ENCODE measurements at regions not wholly inside any gene's neighbourhood (a gene's known extent, or its start where the extent isn't known, plus 50 kb on each side); places are given as distances from the start of the nearest gene placed in this dataset.
"Not testable (repeated sequence)": the region's sequence is repeated elsewhere in the genome, so short reads cannot be mapped to it uniquely, and the experiment has no call there.

GRCh38 chr2:38484957-38485356, 107.9 kb upstream of the ATL2 start:
- Histone ChIP-seq H3K4me3 (no peak overlapping the region), H3K27me3 (no peaks in the 10 kb centered on the region), H3K4me1 (peaks cover 0 to 7% (median 2%) of the 10 kb centered on the region in 4 donors), H3K27ac (no peak overlapping the region), H3K9me3 (peaks cover 0 to 11% (median 5%) of the 10 kb centered on the region in 3 donors), H3K36me3 (no peaks in the 10 kb centered on the region)
- no peak for TF ChIP-seq CTCF (IDR thresholded peaks at IDR 0.05)
- no peak for DNase-seq
- intact Hi-C loops (cut with DNase I; ENCODE audit: low total_unique reads) = no loop called here

GRCh38 chr2:38483776-38484501, 106.9 kb upstream of the ATL2 start:
- no peak for DNase-seq
- Histone ChIP-seq H3K27me3 (no peaks in the 10 kb centered on the region), H3K27ac (no peak overlapping the region), H3K4me3 (no peak overlapping the region), H3K36me3 (no peaks in the 10 kb centered on the region), H3K4me1 (peaks cover 0 to 7% (median 2%) of the 10 kb centered on the region in 4 donors), H3K9me3 (peaks cover 0 to 11% (median 5%) of the 10 kb centered on the region in 3 donors)
- no peak for TF ChIP-seq CTCF (IDR thresholded peaks at IDR 0.05)
- intact Hi-C loops (cut with DNase I; ENCODE audit: low total_unique reads) = no loop called here

GRCh38 chr2:38482710-38483109, 105.6 kb upstream of the ATL2 start:
- intact Hi-C loops (cut with DNase I; ENCODE audit: low total_unique reads); DNase-seq; H3K4me3 ChIP-seq; H3K27me3 ChIP-seq; H3K27ac ChIP-seq; H3K36me3 ChIP-seq; H3K4me1 ChIP-seq: not testable (repeated sequence)
- H3K9me3 ChIP-seq = peaks cover 0 to 11% (median 5%) of the 10 kb centered on the region in 3 donors

- Histone ChIP-seq H3K36me3 (no peaks in the 10 kb centered on the region), H3K27me3 (no peaks in the 10 kb centered on the region), H3K4me3 (no peak overlapping the region), H3K27ac (no peak overlapping the region), H3K4me1 (no peaks in the 10 kb centered on the region), H3K9me3 (peaks cover 0 to 11% (median 5%) of the 10 kb centered on the region in 3 donors)
- no peak for TF ChIP-seq CTCF (IDR thresholded peaks at IDR 0.05)
- intact Hi-C loops (cut with DNase I; ENCODE audit: low total_unique reads) = no loop called here
- no peak for DNase-seq
Measured at GRCh38 chr2:38480617-38481016, 103.5 kb upstream of the ATL2 start.

GRCh38 chr2:38477006-38477405, 99.9 kb upstream of the ATL2 start:
- DNase-seq = no peak
- Histone ChIP-seq H3K4me3 (no peak overlapping the region), H3K27me3 (no peaks in the 10 kb centered on the region), H3K9me3 (peaks cover 0 to 11% (median 5%) of the 10 kb centered on the region in 3 donors), H3K36me3 (no peaks in the 10 kb centered on the region), H3K4me1 (peaks cover 0 to 13% (median 5%) of the 10 kb centered on the region in 4 donors), H3K27ac (no peak overlapping the region)
- TF ChIP-seq CTCF (IDR thresholded peaks at IDR 0.05) = no peak
- intact Hi-C loops (cut with DNase I; ENCODE audit: low total_unique reads) = no loop called here

- H3K27me3 ChIP-seq = no peaks in the 10 kb centered on the region
- DNase-seq = no peak
- no peak overlapping the region for H3K4me3 ChIP-seq
- peaks cover 0 to 5% (median 4%) of the 10 kb centered on the region in 3 donors for H3K9me3 ChIP-seq
- peaks cover 0 to 13% (median 5%) of the 10 kb centered on the region in 4 donors for H3K4me1 ChIP-seq
- TF ChIP-seq CTCF (IDR thresholded peaks at IDR 0.05) = no peak
- no peak overlapping the region for H3K27ac ChIP-seq
- no peaks in the 10 kb centered on the region for H3K36me3 ChIP-seq
- intact Hi-C loops (cut with DNase I; ENCODE audit: low total_unique reads) = no loop called here
Measured at GRCh38 chr2:38475567-38475881, 98.5 kb upstream of the ATL2 start.

All from tibial artery (tissue), 4 donors.